Upper lobe of left lung (tissue), 4 donors: ENCODE measurements at regions not wholly inside any gene's neighbourhood (a gene's known extent, or its start where the extent isn't known, plus 50 kb on each side); places are given as distances from the start of the nearest gene placed in this dataset.
"Not testable (repeated sequence)": the region's sequence is repeated elsewhere in the genome, so short reads cannot be mapped to it uniquely, and the experiment has no call there.

Experiments used
- CTCF ChIP-seq, 6 experiments: fragments of 450-650 bp in 4 of 6; fragments of 200-600 bp in 2 of 6; sonication (generic) in 2 of 6; IDR thresholded peaks; one replicate each; pipeline ENCODE4 v1.5.1; 2016 to 2019; ENCODE audit warnings: antibody characterized with exemption in 6 of 6
- EP300 ChIP-seq, 4 donors: sonication (generic); formaldehyde crosslinking; IDR thresholded peaks; one replicate each; pipeline ENCODE4 v1.5.1; 2017; ENCODE audit warnings: antibody characterized with exemption in 4 of 4, control low read depth in 2 of 4
- POLR2A ChIP-seq, 4 donors: fragments of 450-650 bp; IDR thresholded peaks; one replicate each; pipeline ENCODE4 v1.5.1; 2016 to 2017; ENCODE audit warnings: antibody characterized with exemption in 4 of 4, mild to moderate bottlenecking in 2 of 4
- POLR2AphosphoS5 ChIP-seq, 2 donors: sonication (generic); formaldehyde crosslinking; IDR thresholded peaks; one replicate each; pipeline ENCODE4 v1.5.1; 2017; ENCODE audit warnings: antibody characterized with exemption in 2 of 2

DNA sequence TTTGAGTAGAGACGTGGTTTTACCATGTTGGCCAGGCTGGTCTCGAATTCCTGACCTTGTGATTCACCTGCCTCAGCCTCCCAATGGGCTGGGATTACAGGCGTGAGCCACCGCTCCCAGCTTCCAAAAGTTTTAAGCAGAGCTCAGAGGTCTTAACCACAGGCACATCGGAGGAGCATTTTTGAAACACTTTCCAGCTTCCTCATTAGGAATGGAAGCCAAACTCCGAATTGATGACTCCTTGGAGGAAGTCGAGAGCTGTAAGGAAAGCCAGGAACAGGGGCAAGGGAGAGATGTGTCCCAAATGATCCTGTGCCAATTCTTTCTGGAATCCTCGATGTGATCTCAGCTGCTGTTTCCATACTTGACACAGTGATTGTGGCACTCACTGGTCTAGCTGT, 56.2 kb upstream of the CCZ1B start:
- TF ChIP-seq CTCF, EP300, POLR2A, POLR2AphosphoS5 (IDR thresholded peaks at IDR 0.05): not testable (repeated sequence)
